GM12873 (cell line): ENCODE measurements at regions not wholly inside any gene's neighbourhood (a gene's known extent, or its start where the extent isn't known, plus 50 kb on each side); places are given as distances from the start of the nearest gene placed in this dataset.

Experiments used
- TF ChIP-seq, protein P1 (sequence below): IDR thresholded peaks from 2 replicates; pipeline ENCODE4 v1.5.1; 2012; ENCODE audit warnings: low read depth, mild to moderate bottlenecking, moderate library complexity, low read length, control low read depth; ENCODE audit not compliant: insufficient read depth; ENCODE audit errors: missing control alignments

DNA sequence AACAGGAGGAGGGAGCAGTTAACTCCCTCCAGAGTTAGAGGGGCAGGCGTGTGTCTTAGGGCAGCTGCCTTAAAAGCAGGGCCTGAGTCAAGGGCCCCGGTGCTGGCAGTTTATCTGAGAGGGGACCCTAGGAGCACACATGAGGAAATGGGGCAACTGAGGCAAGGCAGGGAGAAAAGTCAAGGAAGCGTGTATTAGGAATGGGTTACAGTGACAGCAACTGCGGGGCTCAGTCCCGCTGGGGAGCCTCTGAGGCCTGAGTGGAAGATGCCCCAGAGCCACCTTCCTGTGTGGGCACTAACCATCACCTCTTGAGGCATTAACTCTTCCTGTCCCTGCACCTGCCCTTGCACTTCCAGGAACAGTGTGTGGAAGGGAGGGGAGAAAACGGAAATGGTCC is 276.3 kb downstream of the MATN1 start:
- TF ChIP-seq, protein P1, sequence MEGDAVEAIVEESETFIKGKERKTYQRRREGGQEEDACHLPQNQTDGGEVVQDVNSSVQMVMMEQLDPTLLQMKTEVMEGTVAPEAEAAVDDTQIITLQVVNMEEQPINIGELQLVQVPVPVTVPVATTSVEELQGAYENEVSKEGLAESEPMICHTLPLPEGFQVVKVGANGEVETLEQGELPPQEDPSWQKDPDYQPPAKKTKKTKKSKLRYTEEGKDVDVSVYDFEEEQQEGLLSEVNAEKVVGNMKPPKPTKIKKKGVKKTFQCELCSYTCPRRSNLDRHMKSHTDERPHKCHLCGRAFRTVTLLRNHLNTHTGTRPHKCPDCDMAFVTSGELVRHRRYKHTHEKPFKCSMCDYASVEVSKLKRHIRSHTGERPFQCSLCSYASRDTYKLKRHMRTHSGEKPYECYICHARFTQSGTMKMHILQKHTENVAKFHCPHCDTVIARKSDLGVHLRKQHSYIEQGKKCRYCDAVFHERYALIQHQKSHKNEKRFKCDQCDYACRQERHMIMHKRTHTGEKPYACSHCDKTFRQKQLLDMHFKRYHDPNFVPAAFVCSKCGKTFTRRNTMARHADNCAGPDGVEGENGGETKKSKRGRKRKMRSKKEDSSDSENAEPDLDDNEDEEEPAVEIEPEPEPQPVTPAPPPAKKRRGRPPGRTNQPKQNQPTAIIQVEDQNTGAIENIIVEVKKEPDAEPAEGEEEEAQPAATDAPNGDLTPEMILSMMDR: no peak

DNA sequence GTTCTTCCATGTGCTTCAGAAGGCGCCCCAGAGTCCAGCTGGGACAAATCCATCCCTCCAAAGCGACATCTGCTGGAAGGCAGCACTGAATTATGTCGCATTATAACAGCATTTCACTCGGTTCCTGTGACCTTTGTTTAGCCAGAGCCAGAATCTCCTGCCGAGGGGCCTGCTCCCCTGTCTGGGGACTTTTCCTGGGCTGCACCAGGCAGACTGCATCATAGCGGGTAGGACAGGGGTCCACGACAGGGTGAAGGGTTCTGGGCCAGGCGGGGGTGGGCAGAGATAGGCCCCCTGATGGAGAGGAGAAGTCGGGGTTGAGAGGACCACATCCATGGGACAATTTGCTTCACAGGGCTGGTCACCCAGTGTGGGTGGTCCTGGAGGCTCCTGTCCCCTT is 276.9 kb downstream of the MATN1 start:
- TF ChIP-seq, protein P1: no peak

DNA sequence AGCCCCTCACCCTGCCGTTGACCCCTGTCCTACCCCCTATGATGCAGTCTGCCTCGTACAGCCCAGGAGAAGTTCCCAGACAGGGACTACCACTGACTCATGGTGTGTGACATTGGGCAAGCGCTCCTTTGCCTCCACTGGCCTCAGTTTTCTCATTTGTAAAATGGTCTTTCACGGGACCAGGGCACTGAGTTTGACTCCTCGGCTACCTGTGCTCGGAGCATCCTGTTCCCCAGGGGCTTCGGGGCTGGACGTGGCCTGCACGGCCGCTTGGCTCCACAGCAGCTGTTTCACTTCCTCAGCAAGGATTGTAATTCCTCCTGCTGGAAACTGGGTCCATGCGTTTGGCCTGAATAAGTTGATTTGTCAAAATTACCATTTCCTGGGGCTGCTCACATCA is 277.3 kb downstream of the MATN1 start:
- TF ChIP-seq, protein P1: no peak

DNA sequence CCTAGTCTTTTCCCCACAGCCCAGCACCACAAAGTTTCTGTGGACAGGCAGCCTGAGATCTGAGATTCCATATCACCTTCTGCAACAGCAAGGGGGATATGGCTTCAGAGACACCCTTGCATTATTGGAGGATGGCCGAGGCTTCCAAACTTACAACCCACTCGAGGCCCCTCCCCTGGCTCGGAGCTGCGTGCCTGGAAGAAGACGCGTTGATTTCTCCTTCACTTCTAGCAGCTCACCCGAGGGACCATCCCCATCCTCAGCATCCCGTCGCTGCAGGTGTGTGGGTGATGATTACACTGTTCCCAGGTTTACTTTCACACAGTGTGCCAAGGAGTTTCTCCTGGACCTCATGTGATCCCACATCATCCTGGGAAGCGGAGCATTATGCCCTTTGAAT is 277.9 kb downstream of the MATN1 start:
- TF ChIP-seq, protein P1: no peak

DNA sequence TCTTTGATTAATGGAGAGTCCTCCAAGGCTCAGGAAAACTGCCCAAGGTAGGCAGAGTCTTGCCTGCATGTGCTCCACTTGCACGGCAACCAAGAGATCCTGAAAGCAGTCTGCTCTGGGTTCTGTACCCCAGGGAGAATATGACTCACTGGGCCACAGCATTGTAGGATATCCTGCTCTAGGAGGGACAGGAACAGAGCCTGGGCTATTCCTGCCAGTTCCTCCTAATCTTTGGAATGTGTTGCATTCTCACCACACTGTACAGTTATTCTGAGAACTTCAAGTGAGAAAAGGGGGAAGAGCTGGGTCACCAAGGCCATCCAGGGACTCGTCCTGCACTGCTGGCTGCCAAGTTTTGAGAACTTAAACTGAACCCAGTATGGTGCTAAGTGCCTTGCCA is 278.5 kb downstream of the MATN1 start:
- TF ChIP-seq, protein P1: no peak

DNA sequence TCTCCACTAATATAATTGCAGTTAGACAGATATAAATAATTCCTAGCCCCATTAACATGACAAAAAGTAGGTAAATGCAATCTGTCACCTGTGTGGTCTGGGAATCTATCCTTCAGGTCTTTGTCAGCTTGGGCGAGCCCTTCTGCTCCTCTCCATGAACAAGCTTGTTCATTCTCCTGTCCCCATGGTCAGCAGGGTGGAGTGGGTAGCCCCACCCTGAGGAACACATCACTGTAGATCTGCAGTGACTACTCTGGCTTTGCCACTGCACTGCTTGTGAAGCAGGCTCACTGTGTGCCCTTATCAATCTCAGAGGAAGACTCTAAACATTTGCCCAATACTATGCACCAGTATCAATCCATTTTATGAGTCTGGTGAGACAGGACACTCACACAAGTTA is 279.0 kb downstream of the MATN1 start:
- TF ChIP-seq, protein P1: no peak

DNA sequence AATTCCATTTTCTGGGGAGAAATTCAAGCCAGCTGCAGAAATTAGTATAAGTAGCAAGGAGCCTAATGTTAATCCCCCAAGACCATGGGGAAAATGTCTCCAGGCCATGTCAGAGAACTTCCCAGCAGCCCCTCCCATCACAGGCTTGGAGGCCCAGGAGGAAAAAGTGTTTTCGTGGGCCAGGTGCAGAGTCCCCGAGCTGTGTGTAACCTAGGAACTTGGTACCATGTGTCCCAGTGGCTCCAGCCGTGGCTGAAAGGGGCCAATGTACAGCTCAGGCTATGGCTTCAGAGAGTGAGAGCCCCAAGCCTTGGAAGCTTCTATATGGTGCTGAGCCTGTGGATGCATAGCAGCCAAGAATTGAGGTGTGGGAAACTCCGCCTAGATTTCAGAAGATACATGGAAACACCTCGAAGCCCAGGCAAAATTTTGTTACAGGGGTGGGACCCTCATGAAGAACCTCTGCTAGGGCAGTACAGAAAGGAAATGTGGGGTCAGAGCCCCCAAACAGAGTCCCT is 286.3 kb downstream of the MATN1 start:
- TF ChIP-seq, protein P1: no peak
